Parathyroid adenoma (tissue), 2 donors: ENCODE measurements at regions not wholly inside any gene's neighbourhood (a gene's known extent, or its start where the extent isn't known, plus 50 kb on each side); places are given as distances from the start of the nearest gene placed in this dataset.

Source experiments
- H2AFZ ChIP-seq: fragments of 300-600 bp; sonication (generic); one replicate; pipeline ENCODE4 v1.7.0; 2017; ENCODE audit warnings: antibody characterized with exemption, mild to moderate bottlenecking
- H3K27ac ChIP-seq: fragments of 300-600 bp; sonication (generic); one replicate; pipeline ENCODE4 v1.7.0; 2017
- H3K27me3 ChIP-seq: fragments of 300-600 bp; sonication (generic); one replicate; pipeline ENCODE4 v1.7.0; 2017; ENCODE audit warnings: low read length; ENCODE audit not compliant: control insufficient read depth, insufficient read depth
- H3K36me3 ChIP-seq: fragments of 300-600 bp; sonication (generic); one replicate; pipeline ENCODE4 v1.7.0; 2017; ENCODE audit warnings: low read length; ENCODE audit not compliant: control insufficient read depth, insufficient read depth
- H3K4me1 ChIP-seq: fragments of 300-600 bp; sonication (generic); one replicate; pipeline ENCODE4 v1.7.0; 2017; ENCODE audit warnings: control low read depth
- H3K4me2 ChIP-seq: fragments of 300-600 bp; sonication (generic); one replicate; pipeline ENCODE4 v1.7.0; 2017; ENCODE audit warnings: low read length
- H3K4me3 ChIP-seq: fragments of 300-600 bp; sonication (generic); one replicate; pipeline ENCODE4 v1.7.0; 2017; ENCODE audit warnings: low read depth, low read length
- H3K79me2 ChIP-seq: fragments of 300-600 bp; sonication (generic); one replicate; pipeline ENCODE4 v1.7.0; 2017; ENCODE audit warnings: control low read depth
- H3K9ac ChIP-seq: fragments of 300-600 bp; sonication (generic); one replicate; pipeline ENCODE4 v1.7.0; 2017; ENCODE audit warnings: mild to moderate bottlenecking
- H3K9me3 ChIP-seq: fragments of 300-600 bp; sonication (generic); one replicate; pipeline ENCODE4 v1.7.0; 2017; ENCODE audit warnings: low read length; ENCODE audit not compliant: control insufficient read depth
- CTCF ChIP-seq: fragments of 300-600 bp; sonication (generic); IDR thresholded peaks from one replicate; pipeline ENCODE4 v1.7.0; 2017; ENCODE audit warnings: antibody characterized with exemption, mild to moderate bottlenecking
- donor health status: primary hyperparathyroidism.

GRCh38 chr6:97524811-97525210 is 241.8 kb upstream of the MMS22L start:
- Histone ChIP-seq H3K9me3 (peaks cover 7% of the 10 kb centered on the region), H3K27me3 (no peaks in the 10 kb centered on the region), H2AFZ (no peak overlapping the region), H3K27ac (no peak overlapping the region), H3K4me1 (no peaks in the 10 kb centered on the region), H3K4me3 (no peak overlapping the region), H3K36me3 (no peaks in the 10 kb centered on the region), H3K4me2 (no peak overlapping the region), H3K9ac (no peak overlapping the region), H3K79me2 (no peaks in the 10 kb centered on the region)
- TF ChIP-seq CTCF: no peak

- no peaks in the 10 kb centered on the region for H3K4me1 ChIP-seq
- H3K79me2 ChIP-seq: no peaks in the 10 kb centered on the region
- H3K9me3 ChIP-seq: no peaks in the 10 kb centered on the region
- no peak for TF ChIP-seq CTCF
- no peak overlapping the region for H3K4me2 ChIP-seq
- no peak overlapping the region for H2AFZ ChIP-seq
- no peaks in the 10 kb centered on the region for H3K27me3 ChIP-seq
- H3K9ac ChIP-seq: no peak overlapping the region
- H3K27ac ChIP-seq: no peak overlapping the region
- no peak overlapping the region for H3K4me3 ChIP-seq
- no peaks in the 10 kb centered on the region for H3K36me3 ChIP-seq
These were observed 252.8 kb upstream of the MMS22L start for GRCh38 chr6:97535800-97536199.

DNA sequence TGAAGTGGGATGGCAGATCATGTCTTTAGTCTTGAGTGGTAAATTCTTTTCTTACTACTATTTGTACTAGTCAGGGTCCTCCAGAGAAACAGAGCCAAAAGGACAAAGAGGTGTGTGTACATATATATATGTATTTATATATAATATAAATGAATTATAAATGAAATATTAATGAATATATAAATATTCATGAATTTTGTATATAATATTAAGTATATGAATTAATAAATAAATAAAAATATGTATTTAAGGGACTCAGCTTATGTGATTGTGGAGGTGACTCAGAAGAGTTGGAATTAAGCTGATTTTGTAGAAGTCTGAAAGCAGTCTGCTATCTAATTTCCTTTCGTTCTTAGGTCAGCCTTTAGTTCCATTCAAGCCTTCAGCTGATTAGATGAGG is 265.3 kb upstream of the MMS22L start:
- Histone ChIP-seq H3K9ac (no peak overlapping the region), H3K27me3 (no peaks in the 10 kb centered on the region), H3K4me3 (no peak overlapping the region), H3K79me2 (no peaks in the 10 kb centered on the region), H3K4me2 (no peak overlapping the region), H3K9me3 (no peaks in the 10 kb centered on the region), H2AFZ (no peak overlapping the region), H3K27ac (no peak overlapping the region), H3K4me1 (no peaks in the 10 kb centered on the region), H3K36me3 (no peaks in the 10 kb centered on the region)
- no peak for TF ChIP-seq CTCF

GRCh38 chr6:97557355-97557754 is 274.3 kb upstream of the MMS22L start:
- H3K4me3 ChIP-seq: no peak overlapping the region
- H3K4me2 ChIP-seq: no peak overlapping the region
- no peak overlapping the region for H2AFZ ChIP-seq
- no peak for TF ChIP-seq CTCF
- H3K27me3 ChIP-seq: no peaks in the 10 kb centered on the region
- H3K36me3 ChIP-seq: no peaks in the 10 kb centered on the region
- H3K9ac ChIP-seq: no peak overlapping the region
- H3K4me1 ChIP-seq: no peaks in the 10 kb centered on the region
- no peak overlapping the region for H3K27ac ChIP-seq
- H3K79me2 ChIP-seq: no peaks in the 10 kb centered on the region
- no peaks in the 10 kb centered on the region for H3K9me3 ChIP-seq

- no peaks in the 10 kb centered on the region for H3K4me1 ChIP-seq
- no peak overlapping the region for H3K27ac ChIP-seq
- H3K4me2 ChIP-seq: no peak overlapping the region
- no peaks in the 10 kb centered on the region for H3K79me2 ChIP-seq
- no peaks in the 10 kb centered on the region for H3K27me3 ChIP-seq
- H3K9ac ChIP-seq: no peak overlapping the region
- H3K4me3 ChIP-seq: no peak overlapping the region
- no peak overlapping the region for H2AFZ ChIP-seq
- no peaks in the 10 kb centered on the region for H3K9me3 ChIP-seq
- H3K36me3 ChIP-seq: no peaks in the 10 kb centered on the region
- no peak for TF ChIP-seq CTCF
These were observed 280.5 kb upstream of the MMS22L start for GRCh38 chr6:97563529-97563928.
